HCT116 (cell line): ENCODE measurements at regions not wholly inside any gene's neighbourhood (a gene's known extent, or its start where the extent isn't known, plus 50 kb on each side); places are given as distances from the start of the nearest gene placed in this dataset.

Experiments used
- ATAC-seq: fragments of 200-7000 bp; cut with Tn5 transposase; 2 replicates; pipeline ENCODE4 v1.9.1; 2020; ENCODE audit warnings: mild to moderate bottlenecking, moderate library complexity
- BruUV-seq: library from RNA; stranded (reverse); fragments of 400-500 nt; replicated peaks from 2 replicates; lab custom pipeline; 2021; lab: Mats Ljungman, UMichigan
- CTCF ChIA-PET: fragments of 300-600 bp; sonication (Branson Sonifier 250); formaldehyde crosslinking; loops from one replicate; lab custom pipeline; 2021; ENCODE audit warnings: antibody characterized with exemption; lab: Charles Lee
- POLR2A ChIA-PET: fragments of 300-600, 350-600 bp; sonication (Branson Sonifier 250); formaldehyde crosslinking; loops from one replicate; lab custom pipeline; 2021; ENCODE audit warnings: antibody characterized with exemption; lab: Charles Lee
- RAD21 ChIA-PET, 2 experiments: fragments of 300-600 bp; sonication (Branson Sonifier 250); formaldehyde crosslinking; loops; one replicate each; lab custom pipeline; 2023; ENCODE audit warnings: low total read pairs in 2 of 2; ENCODE audit not compliant: uncharacterized antibody in 2 of 2, unreplicated experiment in 2 of 2, low non-redundant PET in 1 of 2; lab: Charles Lee
- DNase-seq: peaks from one replicate; pipeline ENCODE4 v3.0.0-alpha.2; 2010; ENCODE audit warnings: low read depth, low spot score
- H2AFZ ChIP-seq: fragments of 200-600 bp; shearing (Covaris generic), sonication (generic); 2 replicates; pipeline ENCODE4 v1.6.1; 2017; ENCODE audit warnings: low read depth, mixed run types, mixed read lengths, antibody characterized with exemption, low read length; ENCODE audit not compliant: poor library complexity, severe bottlenecking
- H3K27ac ChIP-seq: 2 replicates; pipeline ENCODE4 v1.5.1; 2012; ENCODE audit warnings: low read depth, low read length
- H3K27me3 ChIP-seq: fragments of 200-600 bp; sonication (generic); 2 replicates; pipeline ENCODE4 v1.6.1; 2016; ENCODE audit warnings: mixed run types, low read length, mixed read lengths; ENCODE audit not compliant: insufficient read depth
- H3K36me3 ChIP-seq, 2 experiments: fragments of 200-500 bp in 1 of 2; fragments of 200-600 bp in 1 of 2; sonication (Bioruptor generic) in 1 of 2; sonication (generic) in 1 of 2; 2 replicates each; pipeline versions ENCODE4 v1.5.1 to v1.6.1; 2014 to 2016; ENCODE audit warnings: low read length in 2 of 2, inconsistent platforms in 1 of 2, mixed read lengths in 1 of 2, mixed run types in 1 of 2; ENCODE audit not compliant: insufficient read depth in 2 of 2, control insufficient read depth in 1 of 2
- H3K4me1 ChIP-seq, 2 experiments: fragments of 200-600 bp in 1 of 2; sonication (generic) in 1 of 2; 2 replicates each; pipeline versions ENCODE4 v1.5.1 to v1.6.1; 2012 to 2017; ENCODE audit warnings: low read length in 2 of 2, inconsistent platforms in 1 of 2, mild to moderate bottlenecking in 1 of 2, mixed read lengths in 1 of 2, mixed run types in 1 of 2, moderate library complexity in 1 of 2; ENCODE audit not compliant: insufficient read depth in 2 of 2, control insufficient read depth in 1 of 2
- H3K4me2 ChIP-seq: fragments of 200-600 bp; sonication (generic); 2 replicates; pipeline ENCODE4 v1.6.1; 2017; ENCODE audit warnings: mixed run types, low read length, mixed read lengths
- H3K4me3 ChIP-seq, 2 experiments: fragments of 200-600 bp in 1 of 2; sonication (generic) in 1 of 2; replicated peaks in 1 of 2; 2 replicates each; pipeline ENCODE4 v1.5.1; 2011 to 2016; ENCODE audit warnings: low read length in 2 of 2, control low read depth in 1 of 2, low read depth in 1 of 2, mild to moderate bottlenecking in 1 of 2, mixed read lengths in 1 of 2, mixed run types in 1 of 2
- H3K79me2 ChIP-seq: fragments of 200-600 bp; sonication (generic); 2 replicates; pipeline ENCODE4 v1.6.1; 2017; ENCODE audit warnings: mild to moderate bottlenecking, mixed run types, low read length, moderate library complexity, mixed read lengths; ENCODE audit not compliant: insufficient read depth
- H3K9ac ChIP-seq: fragments of 200-600 bp; sonication (generic); 2 replicates; pipeline ENCODE4 v1.6.1; 2016; ENCODE audit warnings: low read length, mixed read lengths
- H3K9me2 ChIP-seq: fragments of 200-600 bp; sonication (generic), shearing (Covaris generic); 2 replicates; pipeline ENCODE4 v1.6.1; 2017; ENCODE audit warnings: mixed run types, mild to moderate bottlenecking, moderate library complexity; ENCODE audit not compliant: insufficient read depth
- H3K9me3 ChIP-seq, 2 experiments: fragments of 200-500 bp in 1 of 2; fragments of 200-600 bp in 1 of 2; sonication (Bioruptor generic) in 1 of 2; sonication (generic) in 1 of 2; 2 replicates each; pipeline ENCODE4 v1.6.1; 2014 to 2017; ENCODE audit warnings: low read length in 2 of 2, mixed read lengths in 2 of 2, inconsistent platforms in 1 of 2, low read depth in 1 of 2, mild to moderate bottlenecking in 1 of 2, mixed run types in 1 of 2, moderate library complexity in 1 of 2; ENCODE audit not compliant: control insufficient read depth in 1 of 2, insufficient read depth in 1 of 2
- H4K20me1 ChIP-seq: fragments of 200-600 bp; sonication (generic), shearing (Covaris generic); 2 replicates; pipeline ENCODE4 v1.6.1; 2017; ENCODE audit warnings: mixed run types, mild to moderate bottlenecking, moderate library complexity; ENCODE audit not compliant: insufficient read depth
- ATF3 ChIP-seq: IDR thresholded peaks from 2 replicates; pipeline ENCODE4 v1.6.1; 2012
- CBX3 ChIP-seq: IDR thresholded peaks from 2 replicates; pipeline ENCODE4 v1.6.1; 2012; ENCODE audit warnings: low read depth
- EGR1 ChIP-seq: IDR thresholded peaks from 2 replicates; pipeline ENCODE4 v1.6.1; 2012; ENCODE audit warnings: low read depth
- ELF1 ChIP-seq: IDR thresholded peaks from 2 replicates; pipeline ENCODE4 v1.6.1; 2012; ENCODE audit warnings: low read depth, borderline replicate concordance
- FOSL1 ChIP-seq: IDR thresholded peaks from 2 replicates; pipeline ENCODE4 v1.6.1; 2012; ENCODE audit warnings: low read depth
- JUND ChIP-seq: IDR thresholded peaks from 2 replicates; pipeline ENCODE4 v1.6.1; 2012
- POLR2AphosphoS5 ChIP-seq: IDR thresholded peaks from 2 replicates; pipeline ENCODE4 v1.6.1; 2011; ENCODE audit warnings: mild to moderate bottlenecking, low read depth, low read length, moderate library complexity
- YY1 ChIP-seq: IDR thresholded peaks from 2 replicates; pipeline ENCODE4 v1.6.1; 2011; ENCODE audit warnings: low read length, low read depth, moderate library complexity, mild to moderate bottlenecking; ENCODE audit not compliant: insufficient replicate concordance; ENCODE audit errors: extremely low read depth
- ZBTB33 ChIP-seq: IDR thresholded peaks from 2 replicates; pipeline ENCODE4 v1.6.1; 2011; ENCODE audit warnings: mild to moderate bottlenecking, low read length, moderate library complexity; ENCODE audit not compliant: insufficient replicate concordance; ENCODE audit errors: extremely low read depth
- ZNF274 ChIP-seq: fragments of 200-500 bp; sonication (Bioruptor generic); IDR thresholded peaks from 2 replicates; pipeline ENCODE4 v1.6.1; 2014; ENCODE audit warnings: mild to moderate bottlenecking, low read depth, low read length, inconsistent platforms
- intact Hi-C: fragments of 100-400 bp; cut with micrococcal nuclease; formaldehyde crosslinking; loops from 2 replicates; pipeline ENCODE4 v1.10.0; 2022

GRCh38 chr6:166747644-166748595 is 120.9 kb upstream of the RPS6KA2 start:
- Histone ChIP-seq H3K4me2 (no peak overlapping the region), H3K27ac (no peak overlapping the region), H3K9me3 (no peaks in the 10 kb centered on the region), H4K20me1 (no peaks in the 10 kb centered on the region), H3K9me2 (no peaks in the 10 kb centered on the region), H2AFZ (no peak overlapping the region), H3K27me3 (no peaks in the 10 kb centered on the region), H3K79me2 (no peaks in the 10 kb centered on the region), H3K36me3 (no peaks in the 10 kb centered on the region), H3K4me3 (no peak overlapping the region), H3K4me1 (peaks cover 0 to 4% of the 10 kb centered on the region in 2 experiments; a peak in 1 of 4 replicates), H3K9ac (no peak overlapping the region)
- ChIA-PET CTCF (no interaction called here), RAD21 (no interaction called here), POLR2A (no interaction called here)
- no TSS peak for BruUV-seq
- DNase-seq (no peak), ATAC-seq (no peak)
- intact Hi-C loops: no loop called here
- TF ChIP-seq ZBTB33: no peak
- no peak for TF ChIP-seq JUND
- no peak for TF ChIP-seq ZNF274
- no peak for TF ChIP-seq FOSL1
- no peak for TF ChIP-seq ELF1
- TF ChIP-seq YY1: no peak
- TF ChIP-seq ATF3: no peak
- TF ChIP-seq POLR2AphosphoS5: no peak
- TF ChIP-seq EGR1: no peak
- TF ChIP-seq CBX3: no peak
- TF ChIP-seq, all 23 proteins: peak for 0
